Body of pancreas (tissue), 4 donors: ENCODE measurements at regions not wholly inside any gene's neighbourhood (a gene's known extent, or its start where the extent isn't known, plus 50 kb on each side); places are given as distances from the start of the nearest gene placed in this dataset.

Experiments used
- ATAC-seq: fragments of 150-250 bp; one replicate; pipeline ENCODE4 v1.9.1; 2016
- DNase-seq, 4 donors: peaks; one replicate each; pipeline ENCODE4 v3.0.0-alpha.2; 2019
- H3K27ac ChIP-seq, 4 donors: fragments of 200-600 bp; sonication (generic); 1 replicate in 3 of 4; 2 replicates in 1 of 4; pipeline versions ENCODE4 v1.5.1 to v1.6.1; 2016 to 2019; ENCODE audit warnings: mild to moderate bottlenecking in 1 of 4, mixed read lengths in 1 of 4, moderate library complexity in 1 of 4
- H3K27me3 ChIP-seq, 2 donors: fragments of 200-600 bp; sonication (generic); one replicate each; pipeline ENCODE4 v1.6.0; 2016; ENCODE audit warnings: mild to moderate bottlenecking in 1 of 2
- H3K36me3 ChIP-seq, 2 donors: fragments of 200-600 bp; sonication (generic); replicated peaks in 1 of 2; 2 replicates each; pipeline ENCODE4 v1.5.1; 2016; ENCODE audit warnings: low read depth in 2 of 2; ENCODE audit not compliant: insufficient read depth in 1 of 2
- H3K4me1 ChIP-seq: fragments of 200-600 bp; sonication (generic); one replicate; pipeline ENCODE4 v1.6.0; 2016
- H3K4me3 ChIP-seq, 2 donors: fragments of 200-600 bp; sonication (generic); 1 replicate in 1 of 2; 2 replicates in 1 of 2; pipeline ENCODE4 v1.5.1; 2016 to 2019
- H3K9me3 ChIP-seq, 3 donors: fragments of 200-600 bp; sonication (generic); 1 replicate in 2 of 3; 2 replicates in 1 of 3; pipeline ENCODE4 v1.5.1; 2016
- POLR2A ChIP-seq, 3 donors: fragments of 450-650 bp; IDR thresholded peaks; one replicate each; pipeline ENCODE4 v1.6.1; 2016; ENCODE audit warnings: antibody characterized with exemption in 3 of 3, mild to moderate bottlenecking in 2 of 3
- WGBS, 2 donors: methylation state at CpG; one replicate each; pipeline ENCODE4 v1.1.5; 2017; 5-methylcytosine and 5-hydroxymethylcytosine counted together
- intact Hi-C: fragments of 100-400 bp; cut with DNase I; formaldehyde crosslinking; loops from one replicate; pipeline ENCODE4 v1.15.1; 2023
- TF ChIP-seq, protein P1 (sequence below), 7 experiments: fragments of 450-650 bp in 4 of 7; fragments of 200-600 bp in 3 of 7; sonication (generic) in 3 of 7; IDR thresholded peaks; one replicate each; pipeline ENCODE4 v1.5.1; 2016 to 2019; ENCODE audit warnings: antibody characterized with exemption in 7 of 7

- Histone ChIP-seq H3K27me3 (no peaks in the 10 kb centered on the region), H3K4me1 (no peaks in the 10 kb centered on the region), H3K36me3 (no peaks in the 10 kb centered on the region), H3K4me3 (no peak overlapping the region), H3K27ac (no peak overlapping the region), H3K9me3 (no peaks in the 10 kb centered on the region)
- DNase-seq (no peak), ATAC-seq (no peak)
- WGBS, 2 donors = 54 to 57% methylated on average over 6 of the region's 6 CpGs
- TF ChIP-seq, protein P1, sequence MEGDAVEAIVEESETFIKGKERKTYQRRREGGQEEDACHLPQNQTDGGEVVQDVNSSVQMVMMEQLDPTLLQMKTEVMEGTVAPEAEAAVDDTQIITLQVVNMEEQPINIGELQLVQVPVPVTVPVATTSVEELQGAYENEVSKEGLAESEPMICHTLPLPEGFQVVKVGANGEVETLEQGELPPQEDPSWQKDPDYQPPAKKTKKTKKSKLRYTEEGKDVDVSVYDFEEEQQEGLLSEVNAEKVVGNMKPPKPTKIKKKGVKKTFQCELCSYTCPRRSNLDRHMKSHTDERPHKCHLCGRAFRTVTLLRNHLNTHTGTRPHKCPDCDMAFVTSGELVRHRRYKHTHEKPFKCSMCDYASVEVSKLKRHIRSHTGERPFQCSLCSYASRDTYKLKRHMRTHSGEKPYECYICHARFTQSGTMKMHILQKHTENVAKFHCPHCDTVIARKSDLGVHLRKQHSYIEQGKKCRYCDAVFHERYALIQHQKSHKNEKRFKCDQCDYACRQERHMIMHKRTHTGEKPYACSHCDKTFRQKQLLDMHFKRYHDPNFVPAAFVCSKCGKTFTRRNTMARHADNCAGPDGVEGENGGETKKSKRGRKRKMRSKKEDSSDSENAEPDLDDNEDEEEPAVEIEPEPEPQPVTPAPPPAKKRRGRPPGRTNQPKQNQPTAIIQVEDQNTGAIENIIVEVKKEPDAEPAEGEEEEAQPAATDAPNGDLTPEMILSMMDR (IDR thresholded peaks at IDR 0.05) = no peak
- no peak for TF ChIP-seq POLR2A (IDR thresholded peaks at IDR 0.05)
- intact Hi-C loops = no loop called here
Observed at GRCh38 chr20:7207186-7207798, 439.8 kb downstream of the BMP2 start.

GRCh38 chr20:7210910-7211309 lies 443.4 kb downstream of the BMP2 start:
- no peak for DNase-seq
- WGBS, 2 donors = 56 to 63% methylated on average over 4 of the region's 4 CpGs
- Histone ChIP-seq H3K9me3 (no peaks in the 10 kb centered on the region), H3K27me3 (no peaks in the 10 kb centered on the region), H3K27ac (no peak overlapping the region), H3K36me3 (no peaks in the 10 kb centered on the region), H3K4me3 (no peak overlapping the region), H3K4me1 (no peaks in the 10 kb centered on the region)
- no peak for TF ChIP-seq POLR2A (IDR thresholded peaks at IDR 0.05)
- TF ChIP-seq, protein P1 (IDR thresholded peaks at IDR 0.05) = no peak
- ATAC-seq = no peak
- intact Hi-C loops = no loop called here

DNA sequence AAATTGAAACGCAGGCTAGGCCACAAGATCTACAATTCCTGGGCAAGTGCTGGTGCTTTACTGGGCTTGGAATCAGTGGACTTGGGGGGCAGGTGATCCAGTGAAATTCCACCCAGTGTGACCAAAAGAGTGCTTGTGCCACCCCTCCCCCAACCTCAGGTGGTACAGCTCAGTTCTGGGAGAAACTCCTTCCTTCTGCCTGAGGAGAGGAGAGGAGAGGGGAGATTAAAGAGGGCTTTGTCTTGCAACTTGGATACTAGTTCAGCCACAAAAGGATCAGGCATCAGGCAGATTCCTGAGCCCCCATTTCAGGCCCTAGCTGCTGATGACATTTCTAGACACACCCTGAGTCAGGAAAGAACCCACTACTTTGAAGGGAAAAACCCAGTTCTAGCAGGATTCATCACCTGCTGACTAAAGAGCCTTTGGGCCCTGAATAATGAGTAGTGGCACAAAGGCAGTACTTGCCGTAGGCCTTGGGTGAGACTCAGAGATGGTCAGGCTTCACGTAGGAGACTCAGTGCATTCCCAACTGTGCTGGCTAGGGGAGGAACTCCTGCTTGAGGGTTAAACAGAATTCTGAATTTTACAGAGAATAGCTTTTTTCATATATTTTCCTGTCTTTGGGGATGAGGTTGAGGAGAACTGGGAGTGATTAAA lies 446.7 kb downstream of the BMP2 start:
- 52 to 71% methylated on average over 3 of the region's 3 CpGs for WGBS, 2 donors
- TF ChIP-seq, protein P1 (IDR thresholded peaks at IDR 0.05) = no peak
- no peak for TF ChIP-seq POLR2A (IDR thresholded peaks at IDR 0.05)
- intact Hi-C loops = no loop called here

DNA sequence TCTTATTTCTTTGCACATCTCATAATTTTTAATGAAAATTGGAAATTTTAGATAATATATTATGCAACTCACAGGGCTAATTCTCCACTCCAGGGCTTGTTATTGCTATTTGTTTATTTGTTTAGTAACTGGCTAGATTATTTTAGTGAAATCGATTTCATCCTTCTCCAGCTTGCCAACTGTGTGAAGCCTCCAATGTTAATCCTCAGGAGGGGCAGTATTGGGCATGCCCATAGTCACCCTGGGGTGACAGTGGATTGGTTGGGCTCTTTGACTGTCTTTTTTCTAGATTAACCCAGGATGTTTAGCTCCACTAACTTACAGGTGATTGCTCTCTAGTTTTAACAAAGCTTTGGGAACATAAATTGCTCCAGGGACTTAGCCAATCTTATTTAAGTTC lies 450.1 kb downstream of the BMP2 start:
- TF ChIP-seq, protein P1 (IDR thresholded peaks at IDR 0.05) = no peak
- TF ChIP-seq POLR2A (IDR thresholded peaks at IDR 0.05) = no peak
- no peak for ATAC-seq
- no peak for DNase-seq
- Histone ChIP-seq H3K4me1 (no peaks in the 10 kb centered on the region), H3K27me3 (no peaks in the 10 kb centered on the region), H3K9me3 (no peaks in the 10 kb centered on the region), H3K4me3 (no peak overlapping the region), H3K36me3 (no peaks in the 10 kb centered on the region), H3K27ac (no peak overlapping the region)
- intact Hi-C loops = no loop called here
- WGBS, 2 donors = 63 to 65% methylated on average over 1 of the region's 1 CpG

More for the DNA sequence above, 446.7 kb downstream of the BMP2 start:
- Histone ChIP-seq H3K27me3 (no peaks in the 10 kb centered on the region), H3K27ac (no peak overlapping the region), H3K4me3 (no peak overlapping the region), H3K9me3 (no peaks in the 10 kb centered on the region), H3K4me1 (no peaks in the 10 kb centered on the region), H3K36me3 (no peaks in the 10 kb centered on the region)
- DNase-seq (no peak), ATAC-seq (no peak)

DNA sequence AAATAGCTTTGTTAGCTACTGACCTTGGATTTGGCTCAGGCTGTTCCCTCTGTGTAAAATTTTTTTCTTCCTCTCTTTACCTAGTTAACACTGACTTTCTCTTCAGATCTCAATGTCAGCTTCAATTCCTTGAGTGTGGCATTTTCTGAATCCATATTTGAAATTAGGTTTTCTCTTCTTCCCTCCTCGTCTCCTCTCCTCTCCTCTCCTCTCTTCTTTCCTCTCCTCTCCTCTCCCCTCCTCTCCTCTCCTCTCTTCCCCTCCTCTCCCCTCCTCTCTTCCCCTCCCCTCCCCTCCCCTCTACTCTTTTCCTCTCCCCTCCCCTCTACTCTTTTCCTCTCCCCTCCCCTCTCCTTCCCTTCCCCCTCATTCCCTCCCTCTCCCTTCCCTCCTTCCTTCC lies 453.3 kb downstream of the BMP2 start:
- H3K36me3 ChIP-seq = no peaks in the 10 kb centered on the region
- DNase-seq (no peak), ATAC-seq (no peak)
- H3K4me3 ChIP-seq = no peak overlapping the region
- H3K4me1 ChIP-seq = no peaks in the 10 kb centered on the region
- intact Hi-C loops = no loop called here
- WGBS, 2 donors = 33 to 42% methylated on average over 1 of the region's 1 CpG
- H3K27ac ChIP-seq = no peak overlapping the region
- H3K9me3 ChIP-seq = no peaks in the 10 kb centered on the region
- no peaks in the 10 kb centered on the region for H3K27me3 ChIP-seq
- TF ChIP-seq POLR2A (IDR thresholded peaks at IDR 0.05) = no peak
- TF ChIP-seq, protein P1 (IDR thresholded peaks at IDR 0.05) = no peak
